Peyer's patch (tissue), 4 donors: ENCODE measurements at regions not wholly inside any gene's neighbourhood (a gene's known extent, or its start where the extent isn't known, plus 50 kb on each side); places are given as distances from the start of the nearest gene placed in this dataset.

ENCODE experiments used
- CTCF ChIP-seq, 6 experiments: fragments of 450-650 bp in 4 of 6; fragments of 200-600 bp in 2 of 6; sonication (generic) in 1 of 6; IDR thresholded peaks; one replicate each; pipeline ENCODE4 v1.5.1; 2017 to 2019; ENCODE audit warnings: antibody characterized with exemption in 6 of 6, mild to moderate bottlenecking in 3 of 6, moderate library complexity in 1 of 6
- POLR2A ChIP-seq, 2 donors: fragments of 450-650 bp; IDR thresholded peaks; one replicate each; pipeline ENCODE4 v1.5.1; 2017; ENCODE audit warnings: antibody characterized with exemption in 2 of 2, mild to moderate bottlenecking in 2 of 2, moderate library complexity in 2 of 2

GRCh38 chr6:115863211-115863610, 197.5 kb downstream of the FRK start:
- TF ChIP-seq CTCF (IDR thresholded peaks at IDR 0.05) (no peak), POLR2A (IDR thresholded peaks at IDR 0.05) (no peak)
